SK-N-SH treated with all-trans-retinoic acid at 6 μM for 48 hours (cell line): ENCODE measurements at regions not wholly inside any gene's neighbourhood (a gene's known extent, or its start where the extent isn't known, plus 50 kb on each side); places are given as distances from the start of the nearest gene placed in this dataset.

ENCODE experiments used
- ATAC-seq: fragments of 200-7000 bp; cut with Tn5 transposase; 3 replicates; pipeline ENCODE4 v1.9.1; 2020; ENCODE audit warnings: mild to moderate bottlenecking, moderate library complexity
- ARNTL ChIP-seq: fragments of 450-650 bp; formaldehyde crosslinking; IDR thresholded peaks from 2 replicates; pipeline ENCODE4 v1.5.0; 2020; ENCODE audit warnings: low read depth, mild to moderate bottlenecking, moderate library complexity, borderline replicate concordance
- BACH2 ChIP-seq: fragments of 250-450 bp; sonication (Bioruptor Pico); IDR thresholded peaks from 2 replicates; pipeline ENCODE4 v1.9.0; 2021; ENCODE audit warnings: mild to moderate bottlenecking, borderline replicate concordance
- CREB5 ChIP-seq: fragments of 250-450 bp; sonication (Bioruptor Pico); IDR thresholded peaks from 2 replicates; pipeline ENCODE4 v1.5.1; 2020; ENCODE audit warnings: low read depth, mild to moderate bottlenecking, moderate library complexity
- CSDC2 ChIP-seq: fragments of 250-450 bp; sonication (Bioruptor Pico); IDR thresholded peaks from 2 replicates; pipeline ENCODE4 v1.5.0; 2020; ENCODE audit warnings: mild to moderate bottlenecking, moderate library complexity
- ESRRG ChIP-seq: fragments of 250-450 bp; sonication (Bioruptor Pico); IDR thresholded peaks from 2 replicates; pipeline ENCODE4 v1.6.1; 2021; ENCODE audit warnings: mild to moderate bottlenecking
- GLIS3 ChIP-seq: fragments of 250-450 bp; sonication (Bioruptor Pico); IDR thresholded peaks from 2 replicates; pipeline ENCODE4 v1.5.0; 2020; ENCODE audit warnings: mild to moderate bottlenecking, moderate library complexity
- ISL1 ChIP-seq: fragments of 250-450 bp; sonication (Bioruptor Pico); IDR thresholded peaks from 2 replicates; pipeline ENCODE4 v2.1.2; 2022; ENCODE audit warnings: mild to moderate bottlenecking, moderate library complexity
- OSR1 ChIP-seq: fragments of 250-450 bp; sonication (Bioruptor Pico); IDR thresholded peaks from 2 replicates; pipeline ENCODE4 v1.8.0; 2022; ENCODE audit warnings: moderate library complexity, mild to moderate bottlenecking, inconsistent platforms
- PATZ1 ChIP-seq: fragments of 250-450 bp; sonication (Bioruptor Pico); IDR thresholded peaks from 2 replicates; pipeline ENCODE4 v1.8.0; 2020; ENCODE audit warnings: mild to moderate bottlenecking, moderate library complexity, borderline replicate concordance
- POU6F1 ChIP-seq: fragments of 250-450 bp; sonication (Bioruptor Pico); IDR thresholded peaks from 2 replicates; pipeline ENCODE4 v1.8.0; 2021; ENCODE audit warnings: low read depth, mild to moderate bottlenecking, moderate library complexity, borderline replicate concordance
- PPARA ChIP-seq: fragments of 250-450 bp; sonication (Bioruptor Pico); IDR thresholded peaks from 2 replicates; pipeline ENCODE4 v1.5.0; 2020; ENCODE audit warnings: mild to moderate bottlenecking, borderline replicate concordance
- RARB ChIP-seq: fragments of 250-450 bp; sonication (Bioruptor Pico); IDR thresholded peaks from 2 replicates; pipeline ENCODE4 v1.8.0; 2021; ENCODE audit warnings: mild to moderate bottlenecking, moderate library complexity
- SNAI2 ChIP-seq: fragments of 250-450 bp; sonication (Bioruptor Pico); IDR thresholded peaks from 2 replicates; pipeline ENCODE4 v1.5.0; 2020; ENCODE audit warnings: mild to moderate bottlenecking, moderate library complexity
- TCF4 ChIP-seq: fragments of 250-450 bp; sonication (Bioruptor Pico); IDR thresholded peaks from 2 replicates; pipeline ENCODE4 v1.8.0; 2021; ENCODE audit warnings: mild to moderate bottlenecking, moderate library complexity, borderline replicate concordance
- TOX ChIP-seq: fragments of 250-450 bp; sonication (Bioruptor Pico); IDR thresholded peaks from 2 replicates; pipeline ENCODE4 v1.8.0; 2021; ENCODE audit warnings: mild to moderate bottlenecking, moderate library complexity, borderline replicate concordance
- TSHZ2 ChIP-seq: fragments of 250-450 bp; sonication (Bioruptor Pico); IDR thresholded peaks from 2 replicates; pipeline ENCODE4 v1.5.0; 2020; ENCODE audit warnings: mild to moderate bottlenecking, moderate library complexity
- ZC3H10 ChIP-seq: fragments of 250-450 bp; sonication (Bioruptor Pico); IDR thresholded peaks from 2 replicates; pipeline ENCODE4 v1.5.1; 2021; ENCODE audit warnings: mild to moderate bottlenecking, moderate library complexity
- ZFP3 ChIP-seq: fragments of 250-450 bp; sonication (Bioruptor Pico); IDR thresholded peaks from 2 replicates; pipeline ENCODE4 v1.5.0; 2020; ENCODE audit warnings: mild to moderate bottlenecking, moderate library complexity
- ZFP30 ChIP-seq: fragments of 450-650 bp; formaldehyde crosslinking; IDR thresholded peaks from 2 replicates; pipeline ENCODE4 v1.5.0; 2022; ENCODE audit warnings: mild to moderate bottlenecking, moderate library complexity
- ZNF70 ChIP-seq: fragments of 450-650 bp; formaldehyde crosslinking; IDR thresholded peaks from 2 replicates; pipeline ENCODE4 v1.5.0; 2020; ENCODE audit warnings: mild to moderate bottlenecking, moderate library complexity
- ZNF8 ChIP-seq: fragments of 450-650 bp; formaldehyde crosslinking; IDR thresholded peaks from 2 replicates; pipeline ENCODE4 v1.5.0; 2020; ENCODE audit warnings: mild to moderate bottlenecking, moderate library complexity

GRCh38 chr6:120556491-120556890, 777.8 kb downstream of the TBC1D32 start:
- TF ChIP-seq OSR1 (CRISPR knock-in tag) (no peak), ARNTL (CRISPR knock-in tag) (no peak), PATZ1 (no peak), TOX (CRISPR knock-in tag) (no peak), CREB5 (no peak), ZC3H10 (CRISPR knock-in tag) (no peak), ESRRG (CRISPR knock-in tag) (no peak), TSHZ2 (CRISPR knock-in tag) (no peak), PPARA (CRISPR knock-in tag) (no peak), CSDC2 (CRISPR knock-in tag) (no peak), SNAI2 (CRISPR knock-in tag) (no peak), POU6F1 (no peak), TCF4 (no peak), GLIS3 (CRISPR knock-in tag) (no peak)
- ATAC-seq = no peak

GRCh38 chr6:120553353-120553752, 780.9 kb downstream of the TBC1D32 start:
- no peak for ATAC-seq
- no peak for TF ChIP-seq BACH2 (CRISPR knock-in tag)
- no peak for TF ChIP-seq TCF4
- no peak for TF ChIP-seq ESRRG (CRISPR knock-in tag)
- TF ChIP-seq ARNTL (CRISPR knock-in tag) = no peak
- TF ChIP-seq ISL1 (CRISPR knock-in tag) = no peak
- TF ChIP-seq RARB (CRISPR knock-in tag) = no peak
- no peak for TF ChIP-seq GLIS3 (CRISPR knock-in tag)
- TF ChIP-seq OSR1 (CRISPR knock-in tag) = no peak
- TF ChIP-seq PPARA (CRISPR knock-in tag) = no peak
- TF ChIP-seq ZNF70 (CRISPR knock-in tag) = no peak
- TF ChIP-seq POU6F1 = no peak
- TF ChIP-seq ZNF8 = no peak
- TF ChIP-seq ZFP3 (CRISPR knock-in tag) = no peak
- no peak for TF ChIP-seq ZFP30 (CRISPR knock-in tag)

- ATAC-seq = no peak
These were observed 788.9 kb downstream of the TBC1D32 start for GRCh38 chr6:120545353-120545752.

More at GRCh38 chr6:120545353-120545752, 788.9 kb downstream of the TBC1D32 start:
- TF ChIP-seq OSR1 (CRISPR knock-in tag) (no peak), ZNF70 (CRISPR knock-in tag) (no peak), CSDC2 (CRISPR knock-in tag) (no peak), ZC3H10 (CRISPR knock-in tag) (no peak), ARNTL (CRISPR knock-in tag) (no peak), ZFP30 (CRISPR knock-in tag) (no peak), PPARA (CRISPR knock-in tag) (no peak), GLIS3 (CRISPR knock-in tag) (no peak), RARB (CRISPR knock-in tag) (no peak), POU6F1 (no peak), SNAI2 (CRISPR knock-in tag) (no peak), ZNF8 (no peak)
